ENCODE measurements at regions not wholly inside any gene's neighbourhood (a gene's known extent, or its start where the extent isn't known, plus 50 kb on each side); places are given as distances from the start of the nearest gene placed in this dataset.

- TF ChIP-seq PCBP2 (optimal IDR thresholded peaks at IDR 0.05; ENCODE audit: low read depth, low read length, poor library complexity, severe bottlenecking) (no peak), FOXK1 (CRISPR knock-in tag; IDR thresholded peaks at IDR 0.05; ENCODE audit: borderline replicate concordance, low read depth) (no peak), ZNF263 (CRISPR knock-in tag; IDR thresholded peaks at IDR 0.05) (no peak)
- TF ChIP-seq, protein P1, sequence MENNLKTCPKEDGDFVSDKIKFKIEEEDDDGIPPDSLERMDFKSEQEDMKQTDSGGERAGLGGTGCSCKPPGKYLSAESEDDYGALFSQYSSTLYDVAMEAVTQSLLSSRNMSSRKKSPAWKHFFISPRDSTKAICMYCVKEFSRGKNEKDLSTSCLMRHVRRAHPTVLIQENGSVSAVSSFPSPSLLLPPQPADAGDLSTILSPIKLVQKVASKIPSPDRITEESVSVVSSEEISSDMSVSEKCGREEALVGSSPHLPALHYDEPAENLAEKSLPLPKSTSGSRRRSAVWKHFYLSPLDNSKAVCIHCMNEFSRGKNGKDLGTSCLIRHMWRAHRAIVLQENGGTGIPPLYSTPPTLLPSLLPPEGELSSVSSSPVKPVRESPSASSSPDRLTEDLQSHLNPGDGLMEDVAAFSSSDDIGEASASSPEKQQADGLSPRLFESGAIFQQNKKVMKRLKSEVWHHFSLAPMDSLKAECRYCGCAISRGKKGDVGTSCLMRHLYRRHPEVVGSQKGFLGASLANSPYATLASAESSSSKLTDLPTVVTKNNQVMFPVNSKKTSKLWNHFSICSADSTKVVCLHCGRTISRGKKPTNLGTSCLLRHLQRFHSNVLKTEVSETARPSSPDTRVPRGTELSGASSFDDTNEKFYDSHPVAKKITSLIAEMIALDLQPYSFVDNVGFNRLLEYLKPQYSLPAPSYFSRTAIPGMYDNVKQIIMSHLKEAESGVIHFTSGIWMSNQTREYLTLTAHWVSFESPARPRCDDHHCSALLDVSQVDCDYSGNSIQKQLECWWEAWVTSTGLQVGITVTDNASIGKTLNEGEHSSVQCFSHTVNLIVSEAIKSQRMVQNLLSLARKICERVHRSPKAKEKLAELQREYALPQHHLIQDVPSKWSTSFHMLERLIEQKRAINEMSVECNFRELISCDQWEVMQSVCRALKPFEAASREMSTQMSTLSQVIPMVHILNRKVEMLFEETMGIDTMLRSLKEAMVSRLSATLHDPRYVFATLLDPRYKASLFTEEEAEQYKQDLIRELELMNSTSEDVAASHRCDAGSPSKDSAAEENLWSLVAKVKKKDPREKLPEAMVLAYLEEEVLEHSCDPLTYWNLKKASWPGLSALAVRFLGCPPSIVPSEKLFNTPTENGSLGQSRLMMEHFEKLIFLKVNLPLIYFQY (CRISPR knock-in tag; IDR thresholded peaks at IDR 0.05; ENCODE audit: borderline replicate concordance) = no peak
Observed at GRCh38 chr12:116471544-116471943, 87.6 kb upstream of the MAP1LC3B2 start (continued).

DNA sequence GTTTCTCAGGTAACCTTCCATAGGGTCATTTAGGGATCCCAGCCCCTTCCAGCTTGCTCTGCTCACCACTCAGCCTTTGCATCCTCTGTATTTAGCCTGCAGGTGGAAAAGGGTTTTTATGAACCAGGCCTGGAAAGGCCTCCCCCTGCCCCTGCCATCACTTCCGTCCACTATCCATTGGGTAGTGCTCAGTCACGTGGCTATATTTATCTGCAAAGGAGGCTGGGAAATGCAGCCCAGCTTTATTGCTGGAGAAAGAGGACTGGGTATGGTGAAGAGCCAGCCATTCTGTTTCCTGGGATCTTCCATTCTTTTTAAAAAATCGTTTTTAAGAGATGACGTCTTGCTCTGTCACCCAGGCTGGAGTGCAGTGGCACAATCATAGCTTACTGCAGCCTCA lies 87.0 kb upstream of the MAP1LC3B2 start:
- no peaks in the 10 kb centered on the region for H4K20me1 ChIP-seq (ENCODE audit: insufficient read depth, low read length)
- intact Hi-C loops (cut with micrococcal nuclease; ENCODE audit: unreplicated experiment) (no loop called here), in situ Hi-C loops (cut with HindIII; ENCODE audit: extremely low pct_ligation_motif_present, low pct_unique_long_range_greater_than_20kb) (no loop called here)
- CTCF ChIA-PET (ENCODE audit: low intra/inter-chr PET ratio, low total read pairs) = no interaction called here
- no peak overlapping the region for H3K4me3 ChIP-seq (replicated peaks in 1 of 3; ENCODE audit: insufficient read depth in 1 of 3, low read depth in 2 of 3, low read length in 3 of 3)
- no peaks in the 10 kb centered on the region for H3K9me3 ChIP-seq (ENCODE audit: low read length)
- BruUV-seq (replicated peaks) = no TSS peak
- H3K4me1 ChIP-seq (ENCODE audit: insufficient read depth, low read length) = no peaks in the 10 kb centered on the region
- no peak overlapping the region for H3K9ac ChIP-seq (ENCODE audit: insufficient read depth, low read depth, low read length)
- ATAC-seq = no peak
- H3K27me3 ChIP-seq (ENCODE audit: control insufficient read depth in 1 of 2, insufficient read depth in 2 of 2, low read length in 2 of 2) = no peaks in the 10 kb centered on the region; a peak in 2 of 5 replicates
- FAIRE-seq = no peak
- no peak for DNase-seq (ENCODE audit: low spot score)
- TF ChIP-seq, protein P2, sequence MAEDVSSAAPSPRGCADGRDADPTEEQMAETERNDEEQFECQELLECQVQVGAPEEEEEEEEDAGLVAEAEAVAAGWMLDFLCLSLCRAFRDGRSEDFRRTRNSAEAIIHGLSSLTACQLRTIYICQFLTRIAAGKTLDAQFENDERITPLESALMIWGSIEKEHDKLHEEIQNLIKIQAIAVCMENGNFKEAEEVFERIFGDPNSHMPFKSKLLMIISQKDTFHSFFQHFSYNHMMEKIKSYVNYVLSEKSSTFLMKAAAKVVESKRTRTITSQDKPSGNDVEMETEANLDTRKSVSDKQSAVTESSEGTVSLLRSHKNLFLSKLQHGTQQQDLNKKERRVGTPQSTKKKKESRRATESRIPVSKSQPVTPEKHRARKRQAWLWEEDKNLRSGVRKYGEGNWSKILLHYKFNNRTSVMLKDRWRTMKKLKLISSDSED (CRISPR knock-in tag; IDR thresholded peaks at IDR 0.05) = no peak
- TF ChIP-seq GATAD1 (CRISPR knock-in tag; IDR thresholded peaks at IDR 0.05) (no peak), SMAD3 (CRISPR knock-in tag; IDR thresholded peaks at IDR 0.05) (no peak)
- no peak overlapping the region for H3K27ac ChIP-seq (ENCODE audit: extremely low read length, insufficient read depth, low read length)
- no peaks in the 10 kb centered on the region for H3K36me3 ChIP-seq (replicated peaks in 1 of 2; ENCODE audit: control insufficient read depth in 1 of 2, insufficient read depth in 2 of 2, low read length in 2 of 2)
- POLR2A ChIA-PET = no interaction called here
- no peaks in the 10 kb centered on the region for H3K79me2 ChIP-seq (ENCODE audit: insufficient read depth, low read length)
- no peak overlapping the region for H3K4me2 ChIP-seq (ENCODE audit: low read depth, low read length)
- WGBS (ENCODE audit: low lambda C conversion rate) = 10% methylated on average over 4 of the region's 4 CpGs
- H2AFZ ChIP-seq (ENCODE audit: low read length) = no peak overlapping the region
